ENCODE measurements at regions not wholly inside any gene's neighbourhood (a gene's known extent, or its start where the extent isn't known, plus 50 kb on each side); places are given as distances from the start of the nearest gene placed in this dataset.
"Not testable (repeated sequence)": the region's sequence is repeated elsewhere in the genome, so short reads cannot be mapped to it uniquely, and the experiment has no call there.

DNA sequence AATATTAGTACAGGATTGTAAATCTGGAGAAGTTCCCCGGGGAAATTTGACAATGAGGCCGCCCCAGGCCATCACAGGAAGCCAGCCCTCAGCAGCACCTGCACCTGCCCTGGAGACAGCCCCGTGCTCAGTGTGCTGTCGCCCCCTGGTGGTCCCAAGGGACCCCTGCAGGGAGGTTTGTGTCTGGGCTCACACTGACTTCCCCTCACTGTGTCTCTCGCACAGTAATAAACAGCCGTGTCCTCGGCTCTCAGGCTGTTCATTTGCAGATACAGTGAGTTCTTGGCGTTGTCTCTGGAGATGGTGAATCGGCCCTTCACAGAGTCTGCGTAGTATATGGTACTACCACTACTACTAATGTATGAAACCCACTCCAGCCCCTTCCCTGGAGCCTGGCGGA lies 1011.2 kb downstream of the TMEM121 start:
- not testable (repeated sequence) for TF ChIP-seq EZH2 (IDR thresholded peaks at IDR 0.05); POLR2AphosphoS5 (IDR thresholded peaks at IDR 0.05; ENCODE audit: borderline replicate concordance, low read depth, low read length); FOXP2 (optimal IDR thresholded peaks at IDR 0.05; ENCODE audit: control extremely low read depth, extremely low read length, insufficient read depth)

All from SK-N-MC (cell line).